ENCODE measurements at regions not wholly inside any gene's neighbourhood (a gene's known extent, or its start where the extent isn't known, plus 50 kb on each side); places are given as distances from the start of the nearest gene placed in this dataset.

DNA sequence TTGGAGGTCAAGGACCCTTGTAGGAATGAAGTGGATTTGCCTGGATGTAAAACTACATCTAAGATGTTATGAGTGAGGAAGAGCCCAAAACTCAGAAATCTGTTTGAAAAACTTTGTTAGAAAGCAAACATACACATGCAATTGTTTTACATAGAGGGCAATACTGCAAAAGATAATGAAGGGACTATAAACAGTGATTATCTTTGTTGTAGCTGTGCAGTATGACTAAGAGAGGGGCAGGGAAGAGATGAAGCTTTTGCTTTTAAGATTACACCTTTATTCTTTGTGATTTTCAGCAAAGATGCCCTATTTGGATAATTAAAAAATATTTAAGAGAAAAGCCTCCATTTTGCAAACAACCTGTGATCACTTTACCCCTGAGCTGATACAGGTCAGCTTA, 839.9 kb upstream of the RBFOX1 start:
- TF ChIP-seq, protein P1, sequence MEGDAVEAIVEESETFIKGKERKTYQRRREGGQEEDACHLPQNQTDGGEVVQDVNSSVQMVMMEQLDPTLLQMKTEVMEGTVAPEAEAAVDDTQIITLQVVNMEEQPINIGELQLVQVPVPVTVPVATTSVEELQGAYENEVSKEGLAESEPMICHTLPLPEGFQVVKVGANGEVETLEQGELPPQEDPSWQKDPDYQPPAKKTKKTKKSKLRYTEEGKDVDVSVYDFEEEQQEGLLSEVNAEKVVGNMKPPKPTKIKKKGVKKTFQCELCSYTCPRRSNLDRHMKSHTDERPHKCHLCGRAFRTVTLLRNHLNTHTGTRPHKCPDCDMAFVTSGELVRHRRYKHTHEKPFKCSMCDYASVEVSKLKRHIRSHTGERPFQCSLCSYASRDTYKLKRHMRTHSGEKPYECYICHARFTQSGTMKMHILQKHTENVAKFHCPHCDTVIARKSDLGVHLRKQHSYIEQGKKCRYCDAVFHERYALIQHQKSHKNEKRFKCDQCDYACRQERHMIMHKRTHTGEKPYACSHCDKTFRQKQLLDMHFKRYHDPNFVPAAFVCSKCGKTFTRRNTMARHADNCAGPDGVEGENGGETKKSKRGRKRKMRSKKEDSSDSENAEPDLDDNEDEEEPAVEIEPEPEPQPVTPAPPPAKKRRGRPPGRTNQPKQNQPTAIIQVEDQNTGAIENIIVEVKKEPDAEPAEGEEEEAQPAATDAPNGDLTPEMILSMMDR (IDR thresholded peaks at IDR 0.05; ENCODE audit: insufficient read depth, low read length, poor library complexity, severe bottlenecking) = no peak
- TF ChIP-seq EZH2phosphoT487 (conservative IDR thresholded peaks at IDR 0.05; ENCODE audit: low read length) = no peak

Data from SU-DHL-6 (cell line).